ENCODE measurements at regions not wholly inside any gene's neighbourhood (a gene's known extent, or its start where the extent isn't known, plus 50 kb on each side); places are given as distances from the start of the nearest gene placed in this dataset.
"Not testable (repeated sequence)": the region's sequence is repeated elsewhere in the genome, so short reads cannot be mapped to it uniquely, and the experiment has no call there.

GRCh38 chr21:24514081-24514733, 1093.1 kb downstream of the MRPL39 start:
- no peak for DNase-seq (ENCODE audit: low spot score)

- DNase-seq (ENCODE audit: low spot score), result no peak
Observed at GRCh38 chr21:24509131-24509530, 1098.2 kb downstream of the MRPL39 start.

- DNase-seq (ENCODE audit: low spot score), result no peak
Observed at GRCh38 chr21:24486973-24487372, 1120.3 kb downstream of the MRPL39 start.

- not testable (repeated sequence) for DNase-seq (ENCODE audit: low spot score)
Observed at GRCh38 chr21:24483361-24483760, 1123.9 kb downstream of the MRPL39 start.

GRCh38 chr21:24470852-24471251, 1136.4 kb downstream of the MRPL39 start:
- no peak for DNase-seq (ENCODE audit: low spot score)

- no peak for DNase-seq (ENCODE audit: low spot score)
Observed at GRCh38 chr21:24456358-24456757, 1150.9 kb downstream of the MRPL39 start.

GRCh38 chr21:24450119-24450518, 1157.2 kb downstream of the MRPL39 start:
- no peak for DNase-seq (ENCODE audit: low spot score)

GRCh38 chr21:24445517-24445916, 1161.8 kb downstream of the MRPL39 start:
- no peak for DNase-seq (ENCODE audit: low spot score)

- no peak for DNase-seq (ENCODE audit: low spot score)
Observed at GRCh38 chr21:24444736-24445135, 1162.5 kb downstream of the MRPL39 start.

GRCh38 chr21:24436236-24436635, 1171.0 kb downstream of the MRPL39 start:
- no peak for DNase-seq (ENCODE audit: low spot score)

GRCh38 chr21:24428591-24429199, 1178.6 kb downstream of the MRPL39 start:
- no peak for DNase-seq (ENCODE audit: low spot score)

- DNase-seq (ENCODE audit: low spot score), result no peak
Observed at GRCh38 chr21:24424776-24425175, 1182.5 kb downstream of the MRPL39 start.

GRCh38 chr21:24423546-24423945, 1183.7 kb downstream of the MRPL39 start:
- DNase-seq (ENCODE audit: low spot score), result no peak

- DNase-seq (ENCODE audit: low spot score), result no peak
Observed at GRCh38 chr21:24420689-24421088, 1186.6 kb downstream of the MRPL39 start.

GRCh38 chr21:24419641-24420040, 1187.6 kb downstream of the MRPL39 start:
- DNase-seq (ENCODE audit: low spot score), result not testable (repeated sequence)

- no peak for DNase-seq (ENCODE audit: low spot score)
Observed at GRCh38 chr21:24418671-24419070, 1188.6 kb downstream of the MRPL39 start.

- DNase-seq (ENCODE audit: low spot score), result no peak
Observed at GRCh38 chr21:24411429-24411828, 1195.9 kb downstream of the MRPL39 start.

GRCh38 chr21:24403221-24403620, 1204.1 kb downstream of the MRPL39 start:
- no peak for DNase-seq (ENCODE audit: low spot score)

- DNase-seq (ENCODE audit: low spot score), result no peak
Observed at GRCh38 chr21:24395320-24395923, 1211.9 kb downstream of the MRPL39 start.

GRCh38 chr21:24375201-24375600, 1232.1 kb downstream of the MRPL39 start:
- no peak for DNase-seq (ENCODE audit: low spot score)

- no peak for DNase-seq (ENCODE audit: low spot score)
Observed at GRCh38 chr21:24372506-24372905, 1234.8 kb downstream of the MRPL39 start.

- no peak for DNase-seq (ENCODE audit: low spot score)
Observed at GRCh38 chr21:24369746-24370145, 1237.5 kb downstream of the MRPL39 start.

GRCh38 chr21:24369278-24369677, 1238.0 kb downstream of the MRPL39 start:
- DNase-seq (ENCODE audit: low spot score), result no peak

GRCh38 chr21:24367936-24368335, 1239.3 kb downstream of the MRPL39 start:
- DNase-seq (ENCODE audit: low spot score), result no peak
